ENCODE measurements at regions not wholly inside any gene's neighbourhood (a gene's known extent, or its start where the extent isn't known, plus 50 kb on each side); places are given as distances from the start of the nearest gene placed in this dataset.
"Not testable (repeated sequence)": the region's sequence is repeated elsewhere in the genome, so short reads cannot be mapped to it uniquely, and the experiment has no call there.

GRCh38 chr5:105907016-105907415 lies 1763.7 kb downstream of the EFNA5 start:
- no peak for DNase-seq (ENCODE audit: low spot score)

GRCh38 chr5:105905392-105905791 lies 1765.3 kb downstream of the EFNA5 start:
- DNase-seq (ENCODE audit: low spot score), result no peak

GRCh38 chr5:105903069-105903468 lies 1767.7 kb downstream of the EFNA5 start:
- DNase-seq (ENCODE audit: low spot score), result no peak

- no peak for DNase-seq (ENCODE audit: low spot score)
Measured at GRCh38 chr5:105899726-105900125, 1771.0 kb downstream of the EFNA5 start.

DNA sequence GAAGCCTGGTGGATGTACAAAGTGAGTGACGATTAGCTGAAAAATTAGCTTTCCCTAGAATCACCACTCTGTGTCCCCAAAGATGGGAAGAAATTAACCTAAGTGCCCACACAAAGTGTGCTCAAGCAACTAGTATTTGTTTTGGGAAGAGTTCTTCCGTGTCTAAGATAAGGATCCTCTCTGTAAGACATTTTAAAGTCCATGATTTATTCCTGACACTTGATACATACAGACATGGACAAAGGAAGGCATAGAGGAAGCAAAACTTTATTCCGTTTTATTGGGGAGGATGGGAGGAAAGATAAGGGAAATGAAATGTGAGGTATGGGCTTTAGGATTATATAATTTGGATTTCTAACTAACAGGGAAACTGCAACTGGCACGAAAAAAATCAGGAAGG lies 1772.6 kb downstream of the EFNA5 start:
- DNase-seq (ENCODE audit: low spot score), result no peak

DNA sequence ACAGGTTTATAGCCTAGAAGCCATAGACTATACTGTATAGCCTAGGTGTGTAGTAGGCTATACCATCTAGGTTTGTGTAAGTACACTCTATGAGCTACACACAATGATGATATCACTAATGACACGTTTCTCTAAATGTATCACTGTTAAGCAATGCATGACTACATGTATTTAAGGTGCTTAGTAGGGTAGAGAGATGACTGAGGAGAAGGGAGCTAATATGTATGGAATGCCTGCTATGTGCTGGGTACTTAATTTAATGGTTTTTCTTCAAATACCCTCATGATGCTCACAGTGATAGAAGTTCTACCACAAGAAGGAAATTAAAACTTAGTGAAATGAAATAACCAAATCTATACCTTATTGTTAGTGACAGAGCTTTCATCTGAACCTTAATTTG lies 1785.5 kb downstream of the EFNA5 start:
- no peak for DNase-seq (ENCODE audit: low spot score)

- no peak for DNase-seq (ENCODE audit: low spot score)
Measured at GRCh38 chr5:105882956-105883481, 1787.7 kb downstream of the EFNA5 start.

- DNase-seq (ENCODE audit: low spot score), result no peak
Measured at GRCh38 chr5:105878402-105878801, 1792.3 kb downstream of the EFNA5 start.

DNA sequence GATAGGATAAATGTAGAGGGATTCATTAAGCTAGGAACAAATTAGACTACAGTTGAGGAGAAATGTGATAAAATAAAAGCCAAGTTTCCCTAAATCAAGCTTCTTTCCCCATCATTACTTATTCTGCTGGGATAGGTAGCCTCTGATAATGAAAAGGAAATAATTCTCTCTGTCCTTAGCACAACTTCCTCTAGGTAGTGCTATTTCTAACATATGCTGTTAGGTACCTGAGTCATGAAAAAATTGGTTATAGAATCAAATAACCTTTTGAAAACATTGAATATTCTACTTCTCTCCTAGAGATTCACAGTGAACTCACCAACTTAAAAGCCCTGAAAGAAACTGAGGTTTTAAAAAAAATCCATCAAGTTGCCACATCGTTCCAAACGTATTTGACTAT lies 1793.1 kb downstream of the EFNA5 start:
- DNase-seq (ENCODE audit: low spot score), result no peak

DNA sequence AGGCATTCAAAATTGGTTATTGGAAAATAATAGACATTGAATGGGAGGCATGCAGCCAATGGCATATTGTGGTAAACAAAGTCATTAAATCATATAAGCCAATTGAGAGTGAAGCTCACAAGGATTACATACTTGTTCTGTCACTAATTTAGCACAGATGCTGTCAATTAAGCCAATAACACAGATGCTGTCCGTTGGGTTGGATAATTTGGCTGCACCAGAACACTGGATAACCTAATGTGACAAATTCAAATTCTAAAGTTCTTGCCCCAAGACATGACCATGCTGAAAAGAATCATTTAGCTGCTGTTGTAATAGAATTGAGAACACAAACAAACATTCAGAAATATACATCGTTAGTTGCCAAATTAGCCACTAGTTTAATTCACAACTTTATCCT lies 1796.4 kb downstream of the EFNA5 start:
- DNase-seq (ENCODE audit: low spot score), result no peak

DNA sequence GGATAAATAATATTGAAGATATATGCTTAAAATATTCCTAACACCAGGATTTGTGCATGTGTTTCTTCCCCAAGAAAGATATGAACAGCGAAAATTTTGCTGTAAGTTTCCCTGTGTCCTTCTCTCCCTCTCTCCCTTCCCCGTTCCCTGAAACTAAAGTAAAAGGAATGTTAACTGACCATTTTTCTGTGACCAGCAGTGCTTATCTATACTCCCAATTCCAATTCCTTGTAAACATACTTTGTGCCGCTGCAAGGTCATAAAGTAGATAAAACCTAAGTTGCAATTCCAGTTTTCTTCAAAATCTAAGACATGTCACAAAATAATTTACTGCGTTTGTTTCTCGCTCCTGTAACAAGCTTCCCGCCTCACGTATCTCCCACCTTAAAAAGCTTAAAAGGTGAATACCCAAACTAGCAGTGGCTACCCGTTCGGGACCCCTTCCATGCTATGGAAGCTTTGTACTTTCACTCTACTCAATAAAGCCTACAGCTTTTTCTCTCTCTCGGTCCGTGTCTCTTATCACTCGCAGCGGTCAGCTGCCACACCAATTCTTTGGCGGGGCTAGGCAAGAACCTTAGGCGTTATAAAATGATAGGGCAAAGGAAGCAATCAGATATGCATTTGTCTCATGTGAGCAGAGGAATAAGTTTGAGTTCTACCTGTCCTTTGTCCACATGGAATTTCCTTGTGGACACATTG lies 1798.0 kb downstream of the EFNA5 start:
- no peak for DNase-seq (ENCODE audit: low spot score)

DNA sequence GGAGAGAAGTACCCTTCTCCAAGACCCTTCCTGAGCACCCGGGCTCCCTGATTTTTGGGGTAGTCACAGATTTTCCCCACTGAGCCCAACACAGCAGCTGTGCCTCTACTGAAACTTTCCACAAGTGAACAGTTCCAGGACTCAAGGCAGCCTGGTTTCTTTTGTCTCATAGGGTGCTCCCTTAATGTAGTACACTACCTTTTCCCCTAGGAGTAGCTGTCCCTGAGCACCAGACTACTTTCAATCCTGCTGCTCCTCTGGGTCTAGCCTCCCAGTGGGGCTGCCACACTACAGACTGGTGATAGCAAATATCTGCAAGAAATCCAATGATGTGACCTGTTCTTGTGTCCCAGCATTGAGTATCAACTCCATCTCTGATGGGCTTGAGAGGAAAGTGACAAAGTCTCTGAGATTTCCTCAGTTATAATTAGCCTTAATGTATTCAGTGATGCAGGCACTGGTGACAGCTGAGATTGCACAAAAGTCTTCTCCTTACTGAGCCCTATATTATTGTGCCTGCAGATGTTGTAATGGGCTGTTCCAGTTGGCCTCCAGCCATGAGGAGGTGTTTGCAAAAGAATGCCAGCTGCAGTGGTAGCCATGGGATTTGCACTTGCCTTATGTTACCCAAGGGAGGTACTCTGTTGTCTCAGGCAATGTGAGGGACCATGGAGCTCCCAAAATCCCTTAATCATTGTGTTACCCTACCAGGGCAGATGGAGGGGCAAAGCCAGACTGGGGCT lies 1802.5 kb downstream of the EFNA5 start:
- DNase-seq (ENCODE audit: low spot score), result no peak

DNA sequence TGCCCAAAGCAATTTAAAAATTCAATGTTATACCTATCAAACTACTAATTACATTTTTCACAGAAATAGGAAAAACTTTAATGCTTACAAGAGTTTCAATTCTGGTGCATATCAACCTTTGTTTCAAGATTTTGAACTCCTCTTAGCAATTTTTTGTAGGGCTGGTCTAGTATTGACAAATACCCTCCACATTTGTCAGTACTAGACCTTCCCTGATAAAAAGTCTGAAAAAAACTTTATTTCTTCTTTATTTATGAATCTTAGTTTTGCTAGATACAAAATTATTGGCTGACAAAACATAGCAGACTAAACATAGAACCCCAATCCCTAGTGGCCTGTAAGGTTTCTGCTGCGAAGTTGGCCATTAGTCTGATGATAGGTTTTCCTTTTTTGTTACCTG lies 1804.9 kb downstream of the EFNA5 start:
- DNase-seq (ENCODE audit: low spot score), result no peak

DNA sequence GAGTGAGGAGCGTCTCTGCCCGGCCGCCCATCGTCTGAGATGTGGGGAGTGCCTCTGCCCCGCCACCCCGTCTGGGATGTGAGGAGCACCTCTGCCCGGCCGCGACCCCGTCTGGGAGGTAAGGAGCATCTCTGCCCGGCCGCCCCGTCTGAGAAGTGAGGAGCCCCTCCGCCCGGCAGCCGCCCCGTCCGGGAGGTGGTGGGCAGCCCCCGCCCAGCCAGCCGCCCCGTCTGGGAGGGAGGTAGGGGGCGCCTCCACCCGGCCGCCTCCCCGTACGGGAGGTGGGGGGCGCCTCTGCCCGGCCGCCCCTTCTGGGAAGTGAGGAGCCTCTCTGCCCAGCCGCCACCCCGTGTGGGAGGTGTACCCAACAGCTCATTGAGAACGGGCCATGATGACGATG lies 1811.4 kb downstream of the EFNA5 start:
- DNase-seq (ENCODE audit: low spot score), result not testable (repeated sequence)

DNA sequence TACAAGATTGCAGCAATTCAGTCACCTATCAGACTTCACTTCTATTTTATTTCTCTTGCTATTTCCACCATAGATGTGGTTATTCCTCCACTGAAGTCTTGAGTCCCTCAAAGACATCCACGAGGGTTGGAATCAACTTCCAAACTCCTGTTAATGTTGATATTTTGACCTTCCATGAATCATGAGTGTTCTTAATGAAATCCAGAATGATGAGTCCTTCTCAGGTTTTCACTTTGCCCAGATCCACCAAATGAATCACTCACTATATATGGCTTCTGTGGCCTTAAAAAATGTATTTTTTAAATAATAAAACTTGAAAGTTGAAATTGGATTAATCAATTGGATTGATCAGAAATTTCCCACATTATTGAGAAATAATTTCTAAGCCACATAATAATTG lies 1821.0 kb downstream of the EFNA5 start:
- DNase-seq (ENCODE audit: low spot score), result no peak

DNA sequence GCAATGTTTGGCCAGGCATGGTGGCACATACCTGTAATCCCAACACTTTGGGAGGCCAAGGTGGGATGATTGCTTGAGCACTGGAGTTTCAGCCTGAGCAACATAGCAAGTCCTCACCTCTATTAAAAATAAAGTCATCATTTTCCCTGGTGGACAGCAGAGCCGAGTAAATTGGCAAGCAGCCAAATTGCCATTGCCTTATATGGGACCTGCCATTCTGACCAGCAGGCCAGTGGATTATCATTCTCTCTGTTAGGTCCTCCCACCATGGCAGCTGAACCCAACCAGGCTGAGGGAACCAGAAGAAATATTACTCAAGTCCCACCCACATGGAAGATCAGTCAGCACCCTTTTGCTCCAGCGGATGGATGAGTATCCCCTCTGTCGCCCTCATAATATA lies 1829.9 kb downstream of the EFNA5 start:
- DNase-seq (ENCODE audit: low spot score), result no peak

- DNase-seq (ENCODE audit: low spot score), result no peak
Measured at GRCh38 chr5:105836887-105837286, 1833.8 kb downstream of the EFNA5 start.

DNA sequence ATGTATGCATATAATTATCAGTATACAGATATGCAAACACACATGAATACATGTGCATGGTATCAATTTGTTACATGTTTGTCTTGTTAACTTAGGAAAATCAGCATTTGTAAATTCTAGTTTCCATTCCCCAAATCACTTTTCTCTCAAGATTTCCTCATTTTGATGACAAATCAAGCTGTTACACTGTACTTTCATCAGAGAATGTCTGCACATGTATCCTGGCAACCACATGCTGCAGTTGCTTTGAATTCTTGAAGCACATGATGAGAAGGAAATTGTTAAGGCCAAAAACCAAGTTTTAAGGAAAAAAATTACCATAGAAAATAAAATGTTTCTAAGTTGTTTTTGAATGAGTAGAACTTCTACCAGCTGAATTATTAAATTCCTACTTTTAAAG lies 1834.5 kb downstream of the EFNA5 start:
- no peak for DNase-seq (ENCODE audit: low spot score)

GRCh38 chr5:105828821-105829220 lies 1841.9 kb downstream of the EFNA5 start:
- no peak for DNase-seq (ENCODE audit: low spot score)

- no peak for DNase-seq (ENCODE audit: low spot score)
Measured at GRCh38 chr5:105821800-105822199, 1848.9 kb downstream of the EFNA5 start.

DNA sequence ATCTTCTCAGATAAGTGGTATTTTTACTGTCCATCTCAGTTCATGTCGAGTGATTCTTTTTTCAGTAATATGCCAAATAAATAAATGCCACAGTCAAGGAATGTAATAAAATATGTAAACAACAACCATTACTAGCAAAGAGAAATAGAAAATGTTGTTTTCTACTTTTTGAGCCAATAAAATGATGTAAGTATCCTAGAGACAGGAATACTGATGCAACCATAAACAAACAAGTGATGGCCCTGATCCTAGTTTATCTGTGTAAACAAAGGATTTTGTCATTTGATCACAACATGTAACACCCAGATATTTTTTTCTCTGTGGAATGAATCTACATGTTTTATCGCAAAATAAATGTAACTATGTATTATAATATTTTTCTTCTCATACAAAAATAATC lies 1852.8 kb downstream of the EFNA5 start:
- DNase-seq (ENCODE audit: low spot score), result no peak

DNA sequence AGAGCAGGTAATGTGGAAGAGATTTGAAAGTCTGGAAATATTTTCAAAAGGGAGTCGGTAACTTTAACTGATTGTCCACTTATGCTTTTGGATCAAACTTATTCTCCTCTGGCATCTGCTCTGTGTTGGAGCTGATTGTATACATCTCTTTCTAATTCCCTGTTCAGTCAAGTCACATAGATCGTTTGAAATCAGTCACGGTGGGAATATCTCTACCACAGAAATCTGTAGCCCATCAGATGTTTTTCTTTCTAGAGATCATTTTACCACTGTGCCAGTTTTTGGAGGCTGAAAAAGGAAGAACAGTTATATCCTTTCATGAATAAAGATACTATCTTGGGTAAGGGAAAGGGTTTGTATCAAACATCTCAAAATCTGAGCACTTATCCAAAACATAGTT lies 1853.3 kb downstream of the EFNA5 start:
- no peak for DNase-seq (ENCODE audit: low spot score)

DNA sequence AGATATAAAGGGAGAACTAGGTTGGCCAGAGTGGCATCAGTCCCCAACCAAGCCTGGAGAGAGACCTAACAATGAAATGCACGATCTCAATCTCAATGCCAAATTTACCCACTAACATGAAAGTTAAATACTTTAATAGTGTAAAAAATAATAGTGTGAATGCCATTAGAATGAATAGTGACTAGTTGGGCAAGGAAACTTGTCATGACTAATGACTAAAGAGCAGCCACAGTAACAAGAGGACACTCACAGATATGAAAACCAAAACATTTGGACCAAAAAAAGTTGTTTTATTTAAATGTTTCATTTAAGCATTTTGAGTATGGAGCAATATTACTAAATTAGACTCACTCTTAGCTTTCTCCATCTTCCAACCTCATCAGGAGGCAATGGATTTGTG lies 1853.8 kb downstream of the EFNA5 start:
- DNase-seq (ENCODE audit: low spot score), result no peak

- no peak for DNase-seq (ENCODE audit: low spot score)
Measured at GRCh38 chr5:105812304-105812703, 1858.4 kb downstream of the EFNA5 start.

Data from ecto neural progenitor cell (in vitro differentiated cells).